H1 (cell line): ENCODE measurements at regions not wholly inside any gene's neighbourhood (a gene's known extent, or its start where the extent isn't known, plus 50 kb on each side); places are given as distances from the start of the nearest gene placed in this dataset.

ENCODE experiments used
- CTCF ChIA-PET: fragments of 300-600 bp; sonication (Branson Sonifier 250); formaldehyde crosslinking; loops from one replicate; lab custom pipeline; 2021; ENCODE audit not compliant: partially characterized antibody; lab: Charles Lee
- POLR2A ChIA-PET: fragments of 300-600 bp; sonication (Branson Sonifier 250); formaldehyde crosslinking; loops from one replicate; lab custom pipeline; 2021; ENCODE audit warnings: inconsistent platforms; ENCODE audit not compliant: partially characterized antibody; lab: Charles Lee
- DNase-seq, 2 experiments: peaks; one replicate each; pipeline versions ENCODE4 v3.0.0 to v3.0.0-alpha.2; 2010 to 2022; ENCODE audit warnings: low spot score in 2 of 2, low read depth in 1 of 2, mixed read lengths in 1 of 2
- FAIRE-seq: peaks from 2 replicates; lab custom pipeline; 2011; peaks lifted over from hg19 to GRCh38; lab: Jason Lieb, UNC
- H2AFZ ChIP-seq: 2 replicates; pipeline ENCODE4 v1.8.1; 2012; ENCODE audit warnings: low read length, inconsistent platforms
- H2AK5ac ChIP-seq: 2 replicates; pipeline ENCODE4 v1.6.1; 2013; ENCODE audit warnings: low read depth, low read length
- H2BK120ac ChIP-seq: replicated peaks from 2 replicates; pipeline ENCODE3; 2013; ENCODE audit warnings: low read depth, low read length, inconsistent platforms
- H2BK12ac ChIP-seq: 2 replicates; pipeline ENCODE4 v1.6.1; 2013; ENCODE audit warnings: low read depth, low read length
- H2BK15ac ChIP-seq: 2 replicates; pipeline ENCODE4 v1.6.1; 2013; ENCODE audit warnings: low read length
- H2BK20ac ChIP-seq: 2 replicates; pipeline ENCODE4 v1.6.1; 2013; ENCODE audit warnings: low read length
- H2BK5ac ChIP-seq: 2 replicates; pipeline ENCODE4 v1.6.1; 2013; ENCODE audit warnings: low read depth, low read length
- H3K14ac ChIP-seq: 2 replicates; pipeline ENCODE4 v1.6.1; 2013; ENCODE audit warnings: inconsistent platforms; ENCODE audit not compliant: insufficient read length
- H3K18ac ChIP-seq: 2 replicates; pipeline ENCODE4 v1.6.1; 2013; ENCODE audit warnings: low read length; ENCODE audit errors: extremely low read depth
- H3K23ac ChIP-seq: 2 replicates; pipeline ENCODE4 v1.6.1; 2013; ENCODE audit warnings: inconsistent platforms; ENCODE audit not compliant: insufficient read length
- H3K23me2 ChIP-seq: 2 replicates; pipeline ENCODE4 v1.6.1; 2013; ENCODE audit warnings: low read depth, low read length
- H3K27ac ChIP-seq: 2 replicates; pipeline ENCODE4 v1.6.1; 2011; ENCODE audit warnings: low read depth, low read length, inconsistent platforms
- H3K27me3 ChIP-seq, 4 experiments: replicated peaks in 1 of 4; 1 replicate in 1 of 4; 2 replicates in 3 of 4; pipeline versions ENCODE4 v1.6.1 to v1.8.1; 2011 to 2013; ENCODE audit warnings: low read length in 3 of 4, mild to moderate bottlenecking in 3 of 4, inconsistent platforms in 2 of 4, mixed read lengths in 2 of 4, moderate library complexity in 1 of 4; ENCODE audit not compliant: control insufficient read depth in 3 of 4, insufficient read depth in 3 of 4; ENCODE audit errors: extremely low read depth in 1 of 4
- H3K36me3 ChIP-seq, 4 experiments: 2 replicates each; pipeline versions ENCODE4 v1.6.1 to v1.8.1; 2011 to 2013; ENCODE audit warnings: mild to moderate bottlenecking in 4 of 4, low read length in 3 of 4, moderate library complexity in 2 of 4, control low read depth in 1 of 4, inconsistent platforms in 1 of 4; ENCODE audit not compliant: insufficient read depth in 4 of 4, control insufficient read depth in 2 of 4
- H3K4ac ChIP-seq: replicated peaks from 2 replicates; pipeline ENCODE3; 2013; ENCODE audit warnings: low read length, low read depth, mixed read lengths, inconsistent platforms; ENCODE audit not compliant: insufficient read length
- H3K4me1 ChIP-seq, 4 experiments: replicated peaks in 1 of 4; 1 replicate in 1 of 4; 2 replicates in 3 of 4; pipeline versions ENCODE4 v1.6.1 to v1.8.1; 2011 to 2013; ENCODE audit warnings: low read length in 3 of 4, inconsistent platforms in 2 of 4, mixed read lengths in 1 of 4; ENCODE audit not compliant: insufficient read depth in 4 of 4, control insufficient read depth in 3 of 4
- H3K4me2 ChIP-seq, 2 experiments: 2 replicates each; pipeline versions ENCODE4 v1.6.1 to v1.8.1; 2011 to 2013; ENCODE audit warnings: low read depth in 2 of 2, low read length in 2 of 2, control low read depth in 1 of 2, inconsistent platforms in 1 of 2, mild to moderate bottlenecking in 1 of 2; ENCODE audit not compliant: insufficient read depth in 1 of 2
- H3K4me3 ChIP-seq, 4 experiments: fragments of 200-600, 300-600 bp in 1 of 4; sonication (generic), shearing (Covaris generic), sonication (Bioruptor Twin) in 1 of 4; 2 replicates each; pipeline versions ENCODE4 v1.5.1 to v1.8.1; 2011 to 2016; ENCODE audit warnings: low read length in 4 of 4, low read depth in 3 of 4, control low read depth in 2 of 4, inconsistent platforms in 2 of 4, mild to moderate bottlenecking in 2 of 4, mixed read lengths in 1 of 4, moderate library complexity in 1 of 4; ENCODE audit not compliant: insufficient read depth in 2 of 4; ENCODE audit errors: extremely low read depth in 1 of 4
- H3K56ac ChIP-seq: replicated peaks from 2 replicates; pipeline ENCODE3; 2013; ENCODE audit warnings: low read depth, mild to moderate bottlenecking, mixed read lengths, low read length, inconsistent platforms; ENCODE audit not compliant: insufficient read length
- H3K79me1 ChIP-seq: 2 replicates; pipeline ENCODE4 v1.6.1; 2013; ENCODE audit warnings: low read depth, low read length, control low read depth
- H3K79me2 ChIP-seq, 2 experiments: 2 replicates each; pipeline versions ENCODE4 v1.6.1 to v1.8.1; 2012 to 2013; ENCODE audit warnings: low read length in 2 of 2, mild to moderate bottlenecking in 2 of 2, inconsistent platforms in 1 of 2; ENCODE audit not compliant: insufficient read depth in 2 of 2, control insufficient read depth in 1 of 2
- H3K9ac ChIP-seq, 4 experiments: replicated peaks in 1 of 4; 1 replicate in 1 of 4; 2 replicates in 3 of 4; pipeline versions ENCODE4 v1.6.1 to v1.8.1; 2011 to 2013; ENCODE audit warnings: low read depth in 3 of 4, low read length in 3 of 4, control low read depth in 2 of 4, mild to moderate bottlenecking in 2 of 4, moderate library complexity in 2 of 4, inconsistent platforms in 1 of 4; ENCODE audit errors: extremely low read depth in 1 of 4
- H3K9me3 ChIP-seq, 2 experiments: 2 replicates each; pipeline versions ENCODE4 v1.6.1 to v1.8.1; 2012 to 2013; ENCODE audit warnings: mild to moderate bottlenecking in 2 of 2, moderate library complexity in 2 of 2, control low read depth in 1 of 2, inconsistent platforms in 1 of 2, low read depth in 1 of 2, low read length in 1 of 2, mixed read lengths in 1 of 2; ENCODE audit not compliant: insufficient read depth in 2 of 2
- H4K20me1 ChIP-seq, 2 experiments: replicated peaks in 1 of 2; 2 replicates each; pipeline versions ENCODE3 to v1.8.1; 2011 to 2013; ENCODE audit warnings: inconsistent platforms in 2 of 2, low read length in 2 of 2, mild to moderate bottlenecking in 1 of 2; ENCODE audit not compliant: insufficient read depth in 2 of 2, control insufficient read depth in 1 of 2
- H4K5ac ChIP-seq: 2 replicates; pipeline ENCODE4 v1.6.1; 2013; ENCODE audit warnings: low read length, low read depth, mixed read lengths, inconsistent platforms; ENCODE audit not compliant: insufficient read length
- H4K8ac ChIP-seq: 2 replicates; pipeline ENCODE4 v1.8.0; 2013; ENCODE audit warnings: mild to moderate bottlenecking, moderate library complexity, low read length, inconsistent platforms; ENCODE audit not compliant: insufficient read depth; ENCODE audit errors: extremely low read depth
- H4K91ac ChIP-seq: replicated peaks from 2 replicates; pipeline ENCODE3; 2013; ENCODE audit warnings: low read length, mixed read lengths, inconsistent platforms; ENCODE audit not compliant: insufficient read length
- ASH2L ChIP-seq: fragments of 200-600, 300-600 bp; sonication (generic); IDR thresholded peaks from one replicate; pipeline ENCODE4 v1.7.1; 2017; ENCODE audit warnings: low read length
- HDAC6 ChIP-seq: IDR thresholded peaks from one replicate; pipeline ENCODE4 v1.7.1; 2012; ENCODE audit warnings: low read depth, mild to moderate bottlenecking, inconsistent platforms, low read length, moderate library complexity
- JUND ChIP-seq: IDR thresholded peaks from 2 replicates; pipeline ENCODE4 v1.6.1; 2011; ENCODE audit warnings: mild to moderate bottlenecking, improper control_type of control experiment, low read length
- KDM5A ChIP-seq: fragments of 200-600 bp; IDR thresholded peaks from 2 replicates; pipeline ENCODE4 v1.7.1; 2012; ENCODE audit warnings: mild to moderate bottlenecking, low read length, inconsistent platforms, mixed read lengths
- SAP30 ChIP-seq: fragments of 300-600 bp; sonication (generic); IDR thresholded peaks from 2 replicates; pipeline ENCODE4 v1.7.1; 2012; ENCODE audit warnings: low read length, moderate library complexity, mild to moderate bottlenecking, inconsistent platforms; ENCODE audit not compliant: insufficient read depth, insufficient replicate concordance
- SP4 ChIP-seq: IDR thresholded peaks from 2 replicates; pipeline ENCODE4 v1.6.1; 2012; ENCODE audit warnings: low read length, inconsistent platforms
- USF2 ChIP-seq: IDR thresholded peaks from 2 replicates; pipeline ENCODE4 v1.6.1; 2011; ENCODE audit warnings: low read length, improper control_type of control experiment

DNA sequence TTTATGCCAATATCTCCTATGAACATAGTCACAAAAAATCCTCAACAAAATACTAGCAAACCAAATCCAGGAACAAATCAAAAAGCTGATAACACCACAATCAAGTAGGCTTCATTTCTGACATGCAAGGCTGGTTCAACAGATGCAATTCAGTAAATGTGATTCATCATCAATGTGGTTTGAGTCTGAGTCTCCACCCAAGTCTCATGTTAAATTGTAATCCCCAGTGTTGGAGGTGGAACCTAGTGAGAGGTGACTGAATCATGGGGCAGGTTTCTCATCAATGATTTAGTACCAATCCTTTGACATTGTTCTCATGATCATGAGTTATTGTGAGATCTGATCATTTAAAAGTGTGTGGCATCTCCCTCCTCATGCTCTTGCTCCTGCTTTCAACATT lies 1072.7 kb downstream of the NR2F1-AS1 start:
- ChIA-PET POLR2A (no interaction called here), CTCF (no interaction called here)
- H3K14ac ChIP-seq: no peak overlapping the region
- no peak overlapping the region for H2BK12ac ChIP-seq
- H4K91ac ChIP-seq: no peak overlapping the region
- no peaks in the 10 kb centered on the region for H3K27me3 ChIP-seq
- H3K27ac ChIP-seq: no peak overlapping the region
- peaks cover 0 to 3% (median 1%) of the 10 kb centered on the region in 4 experiments; a peak in 2 of 8 replicates for H3K36me3 ChIP-seq
- no peak overlapping the region for H2BK20ac ChIP-seq
- DNase-seq: no peak
- no peak overlapping the region for H3K18ac ChIP-seq
- H3K79me1 ChIP-seq: no peaks in the 10 kb centered on the region
- no peak overlapping the region for H3K4ac ChIP-seq
- no peak overlapping the region for H4K5ac ChIP-seq
- no peak overlapping the region for H3K9ac ChIP-seq
- H2BK15ac ChIP-seq: no peak overlapping the region
- H3K79me2 ChIP-seq: no peaks in the 10 kb centered on the region
- no peak overlapping the region for H3K56ac ChIP-seq
- H4K8ac ChIP-seq: no peak overlapping the region
- H3K4me2 ChIP-seq: no peak overlapping the region
- H2AFZ ChIP-seq: no peak overlapping the region
- no peak for FAIRE-seq
- no peak overlapping the region for H2BK120ac ChIP-seq
- no peak overlapping the region for H3K23ac ChIP-seq
- H4K20me1 ChIP-seq: no peaks in the 10 kb centered on the region
- no peaks in the 10 kb centered on the region for H3K23me2 ChIP-seq
- peaks cover 20 to 40% of the 10 kb centered on the region in 2 experiments for H3K9me3 ChIP-seq
- H2AK5ac ChIP-seq: no peak overlapping the region
- no peak overlapping the region for H3K4me3 ChIP-seq
- H2BK5ac ChIP-seq: no peak overlapping the region
- H3K4me1 ChIP-seq: no peaks in the 10 kb centered on the region
- TF ChIP-seq HDAC6: no peak
- TF ChIP-seq JUND: no peak
- TF ChIP-seq ASH2L: no peak
- TF ChIP-seq KDM5A: no peak
- TF ChIP-seq SP4: no peak
- TF ChIP-seq USF2: no peak
- TF ChIP-seq SAP30: no peak
